SH-SY5Y (cell line): ENCODE measurements at regions not wholly inside any gene's neighbourhood (a gene's known extent, or its start where the extent isn't known, plus 50 kb on each side); places are given as distances from the start of the nearest gene placed in this dataset.

Source experiments
- GATA2 ChIP-seq: IDR thresholded peaks from 2 replicates; pipeline ENCODE4 v1.6.1; 2011; ENCODE audit warnings: mild to moderate bottlenecking, low read depth, low read length
- GATA3 ChIP-seq: IDR thresholded peaks from 2 replicates; pipeline ENCODE4 v1.6.1; 2011; ENCODE audit warnings: low read depth, mild to moderate bottlenecking, low read length, moderate library complexity

DNA sequence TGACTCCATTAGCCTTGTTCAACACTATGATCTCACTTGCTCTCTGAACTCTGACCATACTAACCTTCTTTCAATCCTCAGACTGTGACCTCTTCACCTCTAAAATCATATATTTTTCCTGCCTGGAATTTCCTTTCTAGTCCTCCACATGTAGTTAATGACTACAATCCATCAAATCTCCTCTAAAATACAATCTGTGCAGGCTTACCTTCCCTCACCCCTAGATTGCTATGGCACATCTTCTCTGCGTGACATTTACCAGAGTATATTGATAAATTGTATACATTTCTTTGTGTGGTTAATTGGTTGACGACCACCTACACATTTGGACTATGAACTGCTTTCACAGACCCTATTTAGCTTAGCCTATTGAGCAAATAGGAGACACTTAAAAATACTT, 1330.2 kb upstream of the TENM4 start:
- TF ChIP-seq GATA2 (no peak), GATA3 (no peak)
